Karpas-422 (cell line): ENCODE measurements at regions not wholly inside any gene's neighbourhood (a gene's known extent, or its start where the extent isn't known, plus 50 kb on each side); places are given as distances from the start of the nearest gene placed in this dataset.

Source experiments
- DNase-seq: peaks from one replicate; pipeline ENCODE4 v3.0.0-alpha.2; 2015
- H2AFZ ChIP-seq: fragments of 200-600 bp; sonication (generic); 2 replicates; pipeline ENCODE4 v1.6.1; 2014; ENCODE audit warnings: antibody characterized with exemption, low read length, mixed read lengths
- H3K27ac ChIP-seq: fragments of 200-600 bp; sonication (generic); 2 replicates; pipeline ENCODE4 v1.5.1; 2014; ENCODE audit warnings: mild to moderate bottlenecking, low read length, moderate library complexity
- H3K27me3 ChIP-seq: fragments of 200-600 bp; sonication (generic); 2 replicates; pipeline ENCODE4 v1.6.1; 2014; ENCODE audit warnings: low read length, mixed read lengths
- H3K36me3 ChIP-seq: fragments of 200-600 bp; sonication (generic); 2 replicates; pipeline ENCODE4 v1.6.1; 2014; ENCODE audit warnings: low read length, mixed read lengths; ENCODE audit not compliant: insufficient read depth
- H3K4me1 ChIP-seq: fragments of 200-600 bp; sonication (generic); 2 replicates; pipeline ENCODE4 v1.6.1; 2014; ENCODE audit warnings: mild to moderate bottlenecking, low read length, mixed read lengths
- H3K4me2 ChIP-seq: fragments of 200-600 bp; sonication (generic); 2 replicates; pipeline ENCODE4 v1.6.1; 2014; ENCODE audit warnings: low read length, low read depth, mild to moderate bottlenecking; ENCODE audit not compliant: poor library complexity, severe bottlenecking
- H3K4me3 ChIP-seq: fragments of 200-600 bp; sonication (generic); 2 replicates; pipeline ENCODE4 v1.5.1; 2014; ENCODE audit warnings: mild to moderate bottlenecking, antibody characterized with exemption, low read length, mixed read lengths
- H3K79me2 ChIP-seq: fragments of 200-600 bp; sonication (generic); 2 replicates; pipeline ENCODE4 v1.6.1; 2014; ENCODE audit warnings: mild to moderate bottlenecking, low read length, mixed read lengths
- H3K9ac ChIP-seq: fragments of 200-600 bp; sonication (generic); 2 replicates; pipeline ENCODE4 v1.6.0; 2014; ENCODE audit warnings: low read length
- H3K9me2 ChIP-seq: fragments of 200-600 bp; sonication (generic), shearing (Covaris generic); replicated peaks from 2 replicates; pipeline ENCODE4 v1.6.0; 2014; ENCODE audit warnings: mild to moderate bottlenecking, low read length, moderate library complexity; ENCODE audit not compliant: insufficient read depth
- H3K9me3 ChIP-seq: fragments of 300-700, 200-600 bp; sonication (generic); 2 replicates; pipeline ENCODE4 v1.6.1; 2014; ENCODE audit warnings: low read length, mixed read lengths
- H4K20me1 ChIP-seq: fragments of 200-600 bp; sonication (generic); 2 replicates; pipeline ENCODE4 v1.6.1; 2014; ENCODE audit warnings: mild to moderate bottlenecking, antibody characterized with exemption, low read length, low read depth; ENCODE audit not compliant: insufficient read depth

GRCh38 chr11:92794783-92795182 is 174.7 kb upstream of the MTNR1B start:
- H3K36me3 ChIP-seq: no peaks in the 10 kb centered on the region
- peaks cover 2% of the 10 kb centered on the region; the same call in 1 of the 2 replicates for H3K9me2 ChIP-seq
- H3K27ac ChIP-seq: no peak overlapping the region
- H3K4me2 ChIP-seq: no peak overlapping the region
- H3K4me1 ChIP-seq: no peaks in the 10 kb centered on the region
- no peak overlapping the region for H2AFZ ChIP-seq
- H3K9me3 ChIP-seq: no peaks in the 10 kb centered on the region
- no peaks in the 10 kb centered on the region for H3K79me2 ChIP-seq
- H3K9ac ChIP-seq: no peak overlapping the region
- no peak overlapping the region for H3K4me3 ChIP-seq
- 0 out of 2 replicates have a peak, but pooled peaks cover 7% of the 10 kb centered on the region for H3K27me3 ChIP-seq
- DNase-seq: no peak
- H4K20me1 ChIP-seq: no peaks in the 10 kb centered on the region

DNA sequence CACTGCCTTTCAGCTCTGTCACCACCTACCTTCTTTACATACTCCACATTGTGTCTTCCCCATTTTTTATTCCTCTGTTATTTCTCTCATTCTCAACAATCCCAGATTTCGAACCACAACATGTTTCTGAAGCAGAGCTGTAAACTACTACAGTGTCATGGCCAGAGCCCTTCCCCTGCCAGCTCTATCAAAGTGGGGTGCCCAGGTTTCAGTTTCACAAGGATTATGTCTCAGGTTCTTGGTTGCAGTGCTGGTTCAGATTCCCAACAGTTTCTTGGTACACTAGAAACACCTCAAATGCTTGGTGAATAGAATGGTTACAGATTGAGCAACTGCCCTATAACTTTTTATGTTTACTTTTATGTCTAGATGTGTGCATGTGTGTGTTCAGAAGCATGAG is 172.7 kb upstream of the MTNR1B start:
- Histone ChIP-seq H3K4me3 (no peak overlapping the region), H3K36me3 (no peaks in the 10 kb centered on the region), H3K79me2 (no peaks in the 10 kb centered on the region), H3K9me3 (no peaks in the 10 kb centered on the region), H2AFZ (no peak overlapping the region), H3K9ac (no peak overlapping the region), H3K27me3 (0 out of 2 replicates have a peak, but pooled peaks cover 9% of the 10 kb centered on the region), H3K27ac (no peak overlapping the region), H3K4me1 (no peaks in the 10 kb centered on the region), H3K4me2 (no peak overlapping the region), H4K20me1 (no peaks in the 10 kb centered on the region), H3K9me2 (peaks cover 5% of the 10 kb centered on the region; the same call in 1 of the 2 replicates)
- no peak for DNase-seq

DNA sequence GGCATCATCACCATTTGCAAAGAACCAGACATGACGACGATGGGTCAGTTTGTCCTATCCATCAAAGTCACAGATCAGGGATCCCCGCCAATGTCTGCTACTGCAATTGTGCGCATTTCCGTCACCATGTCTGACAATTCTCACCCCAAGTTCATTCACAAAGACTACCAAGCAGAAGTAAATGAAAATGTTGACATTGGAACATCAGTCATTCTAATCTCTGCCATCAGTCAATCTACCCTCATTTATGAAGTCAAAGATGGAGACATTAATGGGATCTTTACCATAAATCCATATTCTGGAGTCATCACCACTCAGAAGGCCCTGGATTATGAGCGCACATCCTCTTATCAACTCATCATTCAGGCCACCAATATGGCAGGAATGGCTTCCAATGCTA is 171.6 kb upstream of the MTNR1B start:
- Histone ChIP-seq H3K27ac (no peak overlapping the region), H3K27me3 (0 out of 2 replicates have a peak, but pooled peaks cover 9% of the 10 kb centered on the region)

DNA sequence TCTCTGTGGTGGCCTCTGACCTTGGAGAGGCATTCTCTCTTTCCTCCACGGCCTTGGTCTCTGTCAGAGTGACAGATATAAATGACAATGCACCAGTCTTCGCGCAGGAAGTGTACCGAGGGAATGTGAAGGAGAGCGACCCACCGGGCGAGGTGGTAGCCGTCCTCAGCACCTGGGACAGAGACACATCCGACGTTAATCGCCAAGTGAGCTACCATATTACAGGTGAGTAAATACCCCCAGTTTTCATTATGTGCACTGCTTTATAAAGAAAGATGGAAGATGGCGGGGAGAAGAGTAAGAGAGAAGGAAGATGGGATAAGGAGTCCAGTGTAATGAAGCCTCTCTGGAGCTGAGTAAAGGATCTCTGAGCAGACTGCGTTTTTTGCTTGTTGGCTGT is 167.8 kb upstream of the MTNR1B start:
- no peak overlapping the region for H3K4me2 ChIP-seq
- H3K27ac ChIP-seq: no peak overlapping the region
- no peak overlapping the region for H3K4me3 ChIP-seq
- H3K9me2 ChIP-seq: peaks cover 5% of the 10 kb centered on the region; the same call in 1 of the 2 replicates
- H3K27me3 ChIP-seq: 0 out of 2 replicates have a peak, but pooled peaks cover 5% of the 10 kb centered on the region
- H3K36me3 ChIP-seq: no peaks in the 10 kb centered on the region
- no peaks in the 10 kb centered on the region for H3K4me1 ChIP-seq
- no peak for DNase-seq
- no peak overlapping the region for H2AFZ ChIP-seq
- no peaks in the 10 kb centered on the region for H4K20me1 ChIP-seq
- H3K9ac ChIP-seq: no peak overlapping the region
- H3K79me2 ChIP-seq: no peaks in the 10 kb centered on the region
- H3K9me3 ChIP-seq: no peaks in the 10 kb centered on the region

More for the DNA sequence above, 171.6 kb upstream of the MTNR1B start:
- Histone ChIP-seq H3K36me3 (no peaks in the 10 kb centered on the region), H3K4me2 (no peak overlapping the region), H4K20me1 (no peaks in the 10 kb centered on the region), H3K9me3 (no peaks in the 10 kb centered on the region), H3K9ac (no peak overlapping the region), H3K79me2 (no peaks in the 10 kb centered on the region), H3K4me1 (no peaks in the 10 kb centered on the region), H3K9me2 (peaks cover 5% of the 10 kb centered on the region; the same call in 1 of the 2 replicates), H2AFZ (no peak overlapping the region), H3K4me3 (no peak overlapping the region)
- no peak for DNase-seq

DNA sequence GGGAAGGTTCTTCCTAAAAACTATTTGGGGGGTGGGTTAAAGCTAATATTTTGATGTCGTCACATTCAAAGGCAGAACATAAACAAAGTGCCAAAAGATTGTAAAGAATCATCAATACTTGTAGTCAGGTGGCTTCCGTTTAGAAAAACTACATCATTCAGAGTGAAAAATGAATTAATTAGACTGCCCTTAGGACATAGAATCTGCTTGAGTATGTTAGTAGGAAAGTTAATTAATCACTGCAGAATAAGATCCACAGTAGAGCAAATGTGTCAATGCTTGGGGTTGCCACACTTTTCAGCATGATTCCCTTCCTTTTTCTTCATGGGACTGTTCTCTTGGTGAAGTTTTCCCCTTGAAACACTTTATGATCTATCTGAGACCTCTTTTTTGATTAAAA is 166.8 kb upstream of the MTNR1B start:
- no peak for DNase-seq
- Histone ChIP-seq H3K9me2 (peaks cover 5% of the 10 kb centered on the region; the same call in 1 of the 2 replicates), H3K9ac (no peak overlapping the region), H3K4me3 (no peak overlapping the region), H3K9me3 (no peaks in the 10 kb centered on the region), H3K27ac (no peak overlapping the region), H2AFZ (no peak overlapping the region), H3K79me2 (no peaks in the 10 kb centered on the region), H3K36me3 (no peaks in the 10 kb centered on the region), H3K4me2 (no peak overlapping the region), H3K4me1 (no peaks in the 10 kb centered on the region), H4K20me1 (no peaks in the 10 kb centered on the region), H3K27me3 (0 out of 2 replicates have a peak, but pooled peaks cover 5% of the 10 kb centered on the region)

DNA sequence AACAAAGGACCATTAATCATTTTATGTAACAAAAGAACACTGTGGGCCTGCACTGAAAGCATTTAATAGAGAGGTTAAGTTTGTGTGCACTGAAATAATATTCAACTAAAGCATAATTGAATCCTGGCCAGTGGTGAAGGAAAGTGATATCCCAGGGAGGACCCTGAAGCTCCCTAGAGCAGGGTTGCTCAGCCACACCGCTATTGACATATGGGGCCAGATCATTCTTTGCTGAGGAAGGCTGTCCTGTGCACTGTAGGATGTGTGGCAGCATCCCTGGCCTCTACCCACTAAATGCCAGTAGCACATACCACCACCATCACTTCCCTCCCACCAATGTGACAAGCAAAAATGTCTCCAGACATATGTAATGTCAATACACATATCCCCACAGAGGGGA is 166.1 kb upstream of the MTNR1B start:
- Histone ChIP-seq H4K20me1 (no peaks in the 10 kb centered on the region), H3K4me2 (no peak overlapping the region), H3K4me1 (no peaks in the 10 kb centered on the region), H3K36me3 (no peaks in the 10 kb centered on the region), H3K27me3 (0 out of 2 replicates have a peak, but pooled peaks cover 5% of the 10 kb centered on the region), H2AFZ (no peak overlapping the region), H3K9me2 (peaks cover 5% of the 10 kb centered on the region; the same call in 1 of the 2 replicates), H3K79me2 (no peaks in the 10 kb centered on the region), H3K27ac (no peak overlapping the region), H3K9ac (no peak overlapping the region), H3K9me3 (no peaks in the 10 kb centered on the region), H3K4me3 (no peak overlapping the region)
- no peak for DNase-seq

DNA sequence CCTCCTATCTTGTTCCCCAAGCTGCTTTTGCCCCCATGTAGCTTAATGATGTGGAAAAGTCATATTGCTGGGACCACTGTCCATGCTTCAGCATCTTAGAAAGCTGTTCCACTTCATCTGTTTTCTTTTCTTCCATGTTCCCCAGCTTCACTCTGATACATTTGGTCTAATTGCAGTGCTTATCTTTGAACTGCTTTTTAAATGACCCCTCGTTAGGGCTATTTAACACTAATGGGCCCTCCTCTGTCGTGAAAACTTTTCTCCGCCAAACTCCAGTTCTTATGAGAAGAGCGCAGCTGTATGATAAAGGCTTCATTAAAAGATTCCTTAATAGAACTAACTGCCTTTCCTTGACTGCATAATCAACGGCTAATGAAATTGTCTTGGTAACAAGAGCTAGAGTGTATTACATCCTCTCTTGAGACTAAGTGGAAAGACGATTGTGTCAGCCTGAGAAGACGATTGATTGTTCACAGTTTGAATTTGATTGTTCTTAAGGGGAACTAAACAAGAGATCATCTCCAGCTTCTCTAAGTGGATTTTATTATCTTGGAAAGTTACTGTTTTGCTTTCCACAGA is 165.0 kb upstream of the MTNR1B start:
- Histone ChIP-seq H3K4me1 (no peaks in the 10 kb centered on the region), H3K79me2 (no peaks in the 10 kb centered on the region), H4K20me1 (no peaks in the 10 kb centered on the region), H3K4me3 (no peak overlapping the region), H3K9me3 (no peaks in the 10 kb centered on the region), H2AFZ (no peak overlapping the region), H3K27ac (no peak overlapping the region), H3K27me3 (0 out of 2 replicates have a peak, but pooled peaks cover 5% of the 10 kb centered on the region), H3K4me2 (no peak overlapping the region), H3K9ac (no peak overlapping the region), H3K36me3 (no peaks in the 10 kb centered on the region), H3K9me2 (0 out of 2 replicates have a peak, but pooled peaks cover 5% of the 10 kb centered on the region)
- DNase-seq: no peak

GRCh38 chr11:92808022-92808421 is 161.4 kb upstream of the MTNR1B start:
- no peak for DNase-seq
- no peaks in the 10 kb centered on the region for H3K4me1 ChIP-seq
- H3K27me3 ChIP-seq: no peaks in the 10 kb centered on the region
- H3K4me3 ChIP-seq: no peak overlapping the region
- H3K27ac ChIP-seq: no peak overlapping the region
- H3K9me3 ChIP-seq: no peaks in the 10 kb centered on the region
- H3K9ac ChIP-seq: no peak overlapping the region
- no peak overlapping the region for H2AFZ ChIP-seq
- H3K79me2 ChIP-seq: no peaks in the 10 kb centered on the region
- no peaks in the 10 kb centered on the region for H3K9me2 ChIP-seq
- H3K4me2 ChIP-seq: no peak overlapping the region
- H3K36me3 ChIP-seq: no peaks in the 10 kb centered on the region
- H4K20me1 ChIP-seq: no peaks in the 10 kb centered on the region
